ENCODE measurements at regions not wholly inside any gene's neighbourhood (a gene's known extent, or its start where the extent isn't known, plus 50 kb on each side); places are given as distances from the start of the nearest gene placed in this dataset.

- DNase-seq = no peak
These were observed 142.6 kb downstream of the MED10 start for GRCh38 chr5:6235726-6236125.

- DNase-seq = no peak
These were observed 149.8 kb downstream of the MED10 start for GRCh38 chr5:6228257-6229250.

- DNase-seq = no peak
These were observed 153.2 kb downstream of the MED10 start for GRCh38 chr5:6225121-6225607.

- DNase-seq = no peak
These were observed 153.9 kb downstream of the MED10 start for GRCh38 chr5:6224406-6224805.

- no peak for DNase-seq
These were observed 155.4 kb downstream of the MED10 start for GRCh38 chr5:6222899-6223298.

GRCh38 chr5:6222121-6222520, 156.2 kb downstream of the MED10 start:
- no peak for DNase-seq

- DNase-seq = no peak
These were observed 157.2 kb downstream of the MED10 start for GRCh38 chr5:6221141-6221626.

GRCh38 chr5:6220346-6221088, 157.8 kb downstream of the MED10 start:
- DNase-seq = no peak

- DNase-seq = no peak
These were observed 159.8 kb downstream of the MED10 start for GRCh38 chr5:6218517-6218916.

GRCh38 chr5:6218116-6218515, 160.2 kb downstream of the MED10 start:
- no peak for DNase-seq

GRCh38 chr5:6216471-6217075, 161.8 kb downstream of the MED10 start:
- no peak for DNase-seq

- DNase-seq = no peak
These were observed 162.5 kb downstream of the MED10 start for GRCh38 chr5:6215891-6216290.

- DNase-seq = no peak
These were observed 166.1 kb downstream of the MED10 start for GRCh38 chr5:6212244-6212643.

- DNase-seq = no peak
These were observed 171.8 kb downstream of the MED10 start for GRCh38 chr5:6206501-6206900.

- no peak for DNase-seq
These were observed 175.4 kb downstream of the MED10 start for GRCh38 chr5:6202968-6203365.

- DNase-seq = no peak
These were observed 176.0 kb downstream of the MED10 start for GRCh38 chr5:6202149-6202967.

GRCh38 chr5:6201631-6202030, 176.7 kb downstream of the MED10 start:
- no peak for DNase-seq

GRCh38 chr5:6198531-6198930, 179.8 kb downstream of the MED10 start:
- DNase-seq = no peak

- no peak for DNase-seq
These were observed 180.9 kb downstream of the MED10 start for GRCh38 chr5:6197427-6197826.

GRCh38 chr5:6195711-6196358, 182.5 kb downstream of the MED10 start:
- DNase-seq = no peak

GRCh38 chr5:6194906-6195612, 183.3 kb downstream of the MED10 start:
- DNase-seq = no peak

All from CD4-positive, alpha-beta T cell treated with Interleukin-10 for 1 hour (primary cell).